Neural crest cell (in vitro differentiated cells): ENCODE measurements at regions not wholly inside any gene's neighbourhood (a gene's known extent, or its start where the extent isn't known, plus 50 kb on each side); places are given as distances from the start of the nearest gene placed in this dataset.

ENCODE experiments used
- DNase-seq: peaks from one replicate; pipeline ENCODE4 v3.0.0; 2021; ENCODE audit warnings: low read depth, mixed read lengths, low spot score
- H3K27ac Mint-ChIP-seq: one replicate; pipeline ENCODE4 v1.8.0; 2021; ENCODE audit warnings: mild to moderate bottlenecking, mixed read lengths; ENCODE audit not compliant: unreplicated experiment
- H3K27me3 Mint-ChIP-seq: 2 replicates; pipeline ENCODE4 v1.8.0; 2021; ENCODE audit warnings: low read depth, mild to moderate bottlenecking, mixed read lengths
- H3K36me3 Mint-ChIP-seq: 2 replicates; pipeline ENCODE4 v1.8.0; 2021; ENCODE audit warnings: low read depth, mild to moderate bottlenecking, mixed read lengths
- H3K4me1 Mint-ChIP-seq: 2 replicates; pipeline ENCODE4 v1.8.0; 2021; ENCODE audit warnings: mixed read lengths
- H3K4me3 Mint-ChIP-seq: one replicate; pipeline ENCODE4 v1.8.0; 2021; ENCODE audit warnings: mild to moderate bottlenecking, mixed read lengths
- H3K9me3 Mint-ChIP-seq: 2 replicates; pipeline ENCODE4 v1.8.0; 2021; ENCODE audit warnings: mixed read lengths
- CTCF ChIP-seq: fragments of 200-600 bp; sonication (generic); conservative IDR thresholded peaks from 2 replicates; pipeline ENCODE4 v1.5.0; 2021; ENCODE audit warnings: antibody characterized with exemption, mild to moderate bottlenecking

GRCh38 chr2:71833855-71834560 is 313.7 kb downstream of the CYP26B1 start:
- no peak overlapping the region for H3K27ac Mint-ChIP-seq
- no peak for TF ChIP-seq CTCF
- H3K4me1 Mint-ChIP-seq, result peaks cover 4% of the 10 kb centered on the region
- DNase-seq, result no peak
- no peaks in the 10 kb centered on the region for H3K9me3 Mint-ChIP-seq
- no peaks in the 10 kb centered on the region for H3K36me3 Mint-ChIP-seq
- no peaks in the 10 kb centered on the region for H3K27me3 Mint-ChIP-seq
- H3K4me3 Mint-ChIP-seq, result no peak overlapping the region

- no peak overlapping the region for H3K27ac Mint-ChIP-seq
- TF ChIP-seq CTCF, result no peak
- H3K36me3 Mint-ChIP-seq, result no peaks in the 10 kb centered on the region
- H3K4me1 Mint-ChIP-seq, result peaks cover 4% of the 10 kb centered on the region
- H3K27me3 Mint-ChIP-seq, result no peaks in the 10 kb centered on the region
- DNase-seq, result no peak
- H3K9me3 Mint-ChIP-seq, result no peaks in the 10 kb centered on the region
- H3K4me3 Mint-ChIP-seq, result no peak overlapping the region
Measured at GRCh38 chr2:71833272-71833671, 314.4 kb downstream of the CYP26B1 start.

- H3K36me3 Mint-ChIP-seq, result no peaks in the 10 kb centered on the region
- no peak overlapping the region for H3K4me3 Mint-ChIP-seq
- no peaks in the 10 kb centered on the region for H3K9me3 Mint-ChIP-seq
- H3K4me1 Mint-ChIP-seq, result peaks cover 4% of the 10 kb centered on the region
- DNase-seq, result no peak
- TF ChIP-seq CTCF, result no peak
- H3K27me3 Mint-ChIP-seq, result no peaks in the 10 kb centered on the region
- H3K27ac Mint-ChIP-seq, result no peak overlapping the region
Measured at GRCh38 chr2:71832844-71833243, 314.8 kb downstream of the CYP26B1 start.

- Mint-ChIP-seq H3K27me3 (no peaks in the 10 kb centered on the region), H3K9me3 (no peaks in the 10 kb centered on the region), H3K27ac (no peak overlapping the region), H3K4me1 (peaks cover 4% of the 10 kb centered on the region), H3K4me3 (no peak overlapping the region), H3K36me3 (no peaks in the 10 kb centered on the region)
- DNase-seq, result no peak
- TF ChIP-seq CTCF, result no peak
Measured at GRCh38 chr2:71832388-71832787, 315.3 kb downstream of the CYP26B1 start.

GRCh38 chr2:71831193-71831577 is 316.5 kb downstream of the CYP26B1 start:
- no peaks in the 10 kb centered on the region for H3K36me3 Mint-ChIP-seq
- no peak for DNase-seq
- no peak for TF ChIP-seq CTCF
- no peaks in the 10 kb centered on the region for H3K27me3 Mint-ChIP-seq
- no peaks in the 10 kb centered on the region for H3K9me3 Mint-ChIP-seq
- peaks cover 4% of the 10 kb centered on the region for H3K4me1 Mint-ChIP-seq
- H3K4me3 Mint-ChIP-seq, result no peak overlapping the region
- H3K27ac Mint-ChIP-seq, result no peak overlapping the region
